AG09309 (cell line): ENCODE measurements at regions not wholly inside any gene's neighbourhood (a gene's known extent, or its start where the extent isn't known, plus 50 kb on each side); places are given as distances from the start of the nearest gene placed in this dataset.

Source experiments
- DNase-seq: peaks from one replicate; pipeline ENCODE4 v3.0.0-alpha.2; 2010; ENCODE audit warnings: low read depth
- H3K4me3 ChIP-seq: 2 replicates; pipeline ENCODE4 v1.5.1; 2011; ENCODE audit warnings: mild to moderate bottlenecking, low read depth, low read length, moderate library complexity; ENCODE audit not compliant: control insufficient read depth
- CTCF ChIP-seq: IDR thresholded peaks from 2 replicates; pipeline ENCODE4 v1.5.1; 2011; ENCODE audit warnings: mild to moderate bottlenecking, low read depth, low read length, inconsistent platforms; ENCODE audit not compliant: insufficient read depth, control insufficient read depth; ENCODE audit errors: missing control alignments

- no peak overlapping the region for H3K4me3 ChIP-seq
- no peak for TF ChIP-seq CTCF
- DNase-seq, result no peak
Observed at GRCh38 chr12:27151479-27151878, 69.1 kb upstream of the C12orf71 start.

GRCh38 chr12:27158297-27158696, 75.9 kb upstream of the C12orf71 start:
- H3K4me3 ChIP-seq, result no peak overlapping the region
- no peak for DNase-seq
- TF ChIP-seq CTCF, result no peak

GRCh38 chr12:27161458-27162228, 79.3 kb upstream of the C12orf71 start:
- DNase-seq, result no peak
- TF ChIP-seq CTCF, result no peak
- no peak overlapping the region for H3K4me3 ChIP-seq

- no peak overlapping the region for H3K4me3 ChIP-seq
- no peak for DNase-seq
- no peak for TF ChIP-seq CTCF
Observed at GRCh38 chr12:27162229-27162537, 79.8 kb upstream of the C12orf71 start.

- DNase-seq, result no peak
- H3K4me3 ChIP-seq, result no peak overlapping the region
- TF ChIP-seq CTCF, result no peak
Observed at GRCh38 chr12:27163048-27163715, 80.8 kb upstream of the C12orf71 start.

- no peak for DNase-seq
- H3K4me3 ChIP-seq, result no peak overlapping the region
- TF ChIP-seq CTCF, result no peak
Observed at GRCh38 chr12:27163894-27164293, 80.2 kb upstream of the STK38L start.
